K562 (cell line): ENCODE measurements at regions not wholly inside any gene's neighbourhood (a gene's known extent, or its start where the extent isn't known, plus 50 kb on each side); places are given as distances from the start of the nearest gene placed in this dataset.

Experiments
- ATAC-seq: fragments of 200-7000 bp; cut with Tn5 transposase; 3 replicates; pipeline ENCODE4 v1.9.1; 2020; ENCODE audit warnings: moderate library complexity
- BruUV-seq: library from RNA; stranded (reverse); fragments of 400-500 nt; replicated peaks from 2 replicates; lab custom pipeline; 2021; lab: Mats Ljungman, UMichigan
- CTCF ChIA-PET: fragments of 300-600 bp; formaldehyde crosslinking; extraction: SDS; loops from one replicate; lab custom pipeline; 2021; ENCODE audit warnings: low intra/inter-chr PET ratio; lab: Yijun Ruan, JAX
- POLR2A ChIA-PET: fragments of 300-600, 350-650 bp; sonication (Branson Sonifier 250); formaldehyde crosslinking; extraction: SDS; loops from one replicate; lab custom pipeline; 2021; ENCODE audit warnings: antibody characterized with exemption, inconsistent platforms; lab: Yijun Ruan, JAX
- DNase-seq, 4 experiments: peaks; one replicate each; pipeline versions ENCODE4 v3.0.0 to v3.0.0-alpha.2; 2011 to 2018; ENCODE audit warnings: low spot score in 3 of 4, mixed read lengths in 3 of 4; ENCODE audit errors: extremely low read depth in 1 of 4
- FAIRE-seq: peaks from 2 replicates; lab custom pipeline; 2011; peaks lifted over from hg19 to GRCh38; lab: Jason Lieb, UNC
- H2AFZ ChIP-seq: 2 replicates; pipeline ENCODE4 v1.6.0; 2011; ENCODE audit warnings: low read depth, low read length, control low read depth, inconsistent platforms
- H3K27ac ChIP-seq: fragments of 200-600 bp; 3 replicates; pipeline ENCODE4 v1.8.0; 2011; ENCODE audit warnings: low read depth, mild to moderate bottlenecking, control low read depth, inconsistent platforms, low read length, moderate library complexity, mixed read lengths; ENCODE audit errors: extremely low read depth
- H3K27me3 ChIP-seq, 2 experiments: fragments of 300-600 bp in 1 of 2; 2 replicates in 1 of 2; 3 replicates in 1 of 2; pipeline versions ENCODE4 v1.6.0 to v1.8.0; 2011; ENCODE audit warnings: inconsistent platforms in 2 of 2, low read length in 2 of 2, mild to moderate bottlenecking in 1 of 2, mixed read lengths in 1 of 2, moderate library complexity in 1 of 2; ENCODE audit not compliant: control insufficient read depth in 2 of 2, insufficient read depth in 2 of 2
- H3K36me3 ChIP-seq: fragments of 300-600 bp; 3 replicates; pipeline ENCODE4 v1.8.0; 2011; ENCODE audit warnings: mild to moderate bottlenecking, low read length, inconsistent platforms; ENCODE audit not compliant: control insufficient read depth, insufficient read depth
- H3K4me1 ChIP-seq, 2 experiments: fragments of 200-600 bp in 1 of 2; replicated peaks in 1 of 2; 2 replicates in 1 of 2; 3 replicates in 1 of 2; pipeline versions ENCODE4 v1.5.1 to v1.8.0; 2011; ENCODE audit warnings: inconsistent platforms in 2 of 2, low read length in 2 of 2, mild to moderate bottlenecking in 1 of 2, mixed read lengths in 1 of 2, moderate library complexity in 1 of 2; ENCODE audit not compliant: control insufficient read depth in 2 of 2, insufficient read depth in 2 of 2
- H3K4me2 ChIP-seq: 2 replicates; pipeline ENCODE4 v1.6.1; 2011; ENCODE audit warnings: low read length, control low read depth, inconsistent platforms, mixed read lengths; ENCODE audit not compliant: insufficient read depth
- H3K4me3 ChIP-seq: fragments of 200-600 bp; sonication (generic), shearing (Covaris generic); 2 replicates; pipeline ENCODE4 v1.5.1; 2016; ENCODE audit warnings: control low read depth, inconsistent platforms
- H3K79me2 ChIP-seq: fragments of 200-600 bp; 3 replicates; pipeline ENCODE4 v1.8.0; 2011; ENCODE audit warnings: low read length, inconsistent platforms; ENCODE audit not compliant: control insufficient read depth, insufficient read depth
- H3K9ac ChIP-seq, 2 experiments: 2 replicates each; pipeline versions ENCODE4 v1.6.0 to v1.6.1; 2011; ENCODE audit warnings: low read depth in 2 of 2, low read length in 2 of 2, control low read depth in 1 of 2, inconsistent platforms in 1 of 2, mild to moderate bottlenecking in 1 of 2, mixed read lengths in 1 of 2; ENCODE audit not compliant: insufficient read depth in 1 of 2
- H3K9me1 ChIP-seq: one replicate; pipeline ENCODE4 v1.6.0; 2011; ENCODE audit warnings: inconsistent platforms, mild to moderate bottlenecking, low read length, moderate library complexity; ENCODE audit not compliant: control insufficient read depth, insufficient read depth
- H3K9me3 ChIP-seq: replicated peaks from 2 replicates; pipeline ENCODE4 v1.5.1; 2011; ENCODE audit warnings: low read depth, low read length, inconsistent platforms; ENCODE audit not compliant: control insufficient read depth, insufficient read depth
- H4K20me1 ChIP-seq: replicated peaks from 2 replicates; pipeline ENCODE4 v1.6.1; 2011; ENCODE audit warnings: low read length, inconsistent platforms, mixed read lengths; ENCODE audit not compliant: control insufficient read depth, insufficient read depth
- BDP1 ChIP-seq: IDR thresholded peaks from 3 replicates; pipeline ENCODE4 v1.6.1; 2011; ENCODE audit not compliant: insufficient read length, insufficient read depth
- FUS ChIP-seq: fragments of 200-400 bp; formaldehyde crosslinking; optimal IDR thresholded peaks from 2 replicates; pipeline ENCODE3; 2017; ENCODE audit warnings: low read depth, low read length
- JUNB ChIP-seq: fragments of 450-650 bp; formaldehyde crosslinking; conservative IDR thresholded peaks from 2 replicates; pipeline ENCODE4 v1.4.0; 2020; ENCODE audit warnings: mild to moderate bottlenecking
- POLR2H ChIP-seq: IDR thresholded peaks from 2 replicates; pipeline ENCODE4 v1.6.1; 2016; ENCODE audit warnings: missing genetic modification characterization, low read depth, mild to moderate bottlenecking, control low read depth, missing compliant biosample characterization, moderate library complexity
- XRCC3 ChIP-seq: fragments of 450-650 bp; IDR thresholded peaks from 2 replicates; pipeline ENCODE4 v1.6.1; 2017; ENCODE audit warnings: mild to moderate bottlenecking, moderate library complexity
- ZNF124 ChIP-seq: sonication (generic); formaldehyde crosslinking; IDR thresholded peaks from 2 replicates; pipeline ENCODE4 v1.8.1; 2022; ENCODE audit warnings: missing genetic modification reagents
- ZNF696 ChIP-seq: fragments of 250-450 bp; sonication (Bioruptor Pico); conservative IDR thresholded peaks from 2 replicates; pipeline ENCODE4 v1.4.0; 2020; ENCODE audit warnings: mild to moderate bottlenecking, moderate library complexity
- WGBS: fragments of 100-300 bp; shearing (Covaris generic); methylation state at CpG from one replicate; pipeline ENCODE4 v1.1.6; 2016; ENCODE audit warnings: low coverage, mixed read lengths; ENCODE audit not compliant: insufficient coverage; ENCODE audit errors: missing lambda C conversion rate; 5-methylcytosine and 5-hydroxymethylcytosine counted together
- in situ Hi-C: fragments of 300-500 bp; cut with MboI; formaldehyde crosslinking; loops from 4 replicates; pipeline ENCODE4 v1.15.0; 2018; ENCODE audit warnings: inconsistent platforms, mixed read lengths
- intact Hi-C: fragments of 100-400 bp; cut with micrococcal nuclease; formaldehyde crosslinking; loops from 2 replicates; pipeline ENCODE4 v1.14.2; 2022
- TF ChIP-seq, protein P1 (sequence below), 2 experiments: fragments of 150-350 bp in 1 of 2; IDR thresholded peaks; 2 replicates each; pipeline ENCODE4 v1.6.1; 2012 to 2016; ENCODE audit warnings: low read depth in 2 of 2, low read length in 2 of 2, mild to moderate bottlenecking in 1 of 2, moderate library complexity in 1 of 2
- TF ChIP-seq, protein P2 (sequence below): fragments of 450-650 bp; IDR thresholded peaks from 2 replicates; pipeline ENCODE4 v1.6.1; 2016; ENCODE audit warnings: missing biosample characterization, missing genetic modification characterization

DNA sequence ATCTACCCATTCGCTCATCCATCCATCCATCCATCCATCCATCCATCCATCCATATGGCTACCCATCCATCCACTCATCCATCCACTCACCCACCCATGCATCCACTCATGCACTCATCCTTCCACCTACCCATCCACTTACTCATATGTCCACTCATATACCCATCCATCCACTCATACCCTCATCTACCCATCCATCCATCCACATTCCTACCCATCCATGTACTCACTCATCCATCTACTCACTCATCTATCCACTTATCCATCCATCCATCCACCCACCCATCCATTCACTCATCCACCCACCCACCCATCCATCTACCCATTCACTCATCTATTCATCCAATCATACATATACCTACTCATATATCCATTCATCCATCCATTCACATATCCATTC is 112.0 kb downstream of the RBFOX3 start:
- Histone ChIP-seq H2AFZ (no peak overlapping the region), H3K9me3 (no peaks in the 10 kb centered on the region), H3K4me3 (no peak overlapping the region), H3K9me1 (no peaks in the 10 kb centered on the region), H3K4me1 (peaks cover 0 to 5% of the 10 kb centered on the region in 2 experiments; a peak in 3 of 5 replicates), H3K36me3 (no peaks in the 10 kb centered on the region), H3K9ac (no peak overlapping the region), H3K27me3 (peaks cover 5 to 28% of the 10 kb centered on the region in 2 experiments), H3K27ac (no peak overlapping the region), H3K79me2 (no peaks in the 10 kb centered on the region), H4K20me1 (0 out of 2 replicates have a peak, but pooled peaks cover 10% of the 10 kb centered on the region), H3K4me2 (no peak overlapping the region)
- FAIRE-seq (no peak), DNase-seq (no peak), ATAC-seq (no peak)
- intact Hi-C loops (no loop called here), in situ Hi-C loops (no loop called here)
- ChIA-PET POLR2A (no interaction called here), CTCF (no interaction called here)
- TF ChIP-seq XRCC3 (no peak), JUNB (CRISPR knock-in tag) (no peak), BDP1 (no peak), POLR2H (tag) (no peak), FUS (no peak), ZNF696 (CRISPR knock-in tag) (no peak), ZNF124 (no peak)
- TF ChIP-seq, protein P1, sequence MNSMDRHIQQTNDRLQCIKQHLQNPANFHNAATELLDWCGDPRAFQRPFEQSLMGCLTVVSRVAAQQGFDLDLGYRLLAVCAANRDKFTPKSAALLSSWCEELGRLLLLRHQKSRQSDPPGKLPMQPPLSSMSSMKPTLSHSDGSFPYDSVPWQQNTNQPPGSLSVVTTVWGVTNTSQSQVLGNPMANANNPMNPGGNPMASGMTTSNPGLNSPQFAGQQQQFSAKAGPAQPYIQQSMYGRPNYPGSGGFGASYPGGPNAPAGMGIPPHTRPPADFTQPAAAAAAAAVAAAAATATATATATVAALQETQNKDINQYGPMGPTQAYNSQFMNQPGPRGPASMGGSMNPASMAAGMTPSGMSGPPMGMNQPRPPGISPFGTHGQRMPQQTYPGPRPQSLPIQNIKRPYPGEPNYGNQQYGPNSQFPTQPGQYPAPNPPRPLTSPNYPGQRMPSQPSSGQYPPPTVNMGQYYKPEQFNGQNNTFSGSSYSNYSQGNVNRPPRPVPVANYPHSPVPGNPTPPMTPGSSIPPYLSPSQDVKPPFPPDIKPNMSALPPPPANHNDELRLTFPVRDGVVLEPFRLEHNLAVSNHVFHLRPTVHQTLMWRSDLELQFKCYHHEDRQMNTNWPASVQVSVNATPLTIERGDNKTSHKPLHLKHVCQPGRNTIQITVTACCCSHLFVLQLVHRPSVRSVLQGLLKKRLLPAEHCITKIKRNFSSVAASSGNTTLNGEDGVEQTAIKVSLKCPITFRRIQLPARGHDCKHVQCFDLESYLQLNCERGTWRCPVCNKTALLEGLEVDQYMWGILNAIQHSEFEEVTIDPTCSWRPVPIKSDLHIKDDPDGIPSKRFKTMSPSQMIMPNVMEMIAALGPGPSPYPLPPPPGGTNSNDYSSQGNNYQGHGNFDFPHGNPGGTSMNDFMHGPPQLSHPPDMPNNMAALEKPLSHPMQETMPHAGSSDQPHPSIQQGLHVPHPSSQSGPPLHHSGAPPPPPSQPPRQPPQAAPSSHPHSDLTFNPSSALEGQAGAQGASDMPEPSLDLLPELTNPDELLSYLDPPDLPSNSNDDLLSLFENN (IDR thresholded peaks at IDR 0.05; ENCODE audit: low read depth in 2 of 2, low read length in 2 of 2): no peak
- TF ChIP-seq, protein P2, sequence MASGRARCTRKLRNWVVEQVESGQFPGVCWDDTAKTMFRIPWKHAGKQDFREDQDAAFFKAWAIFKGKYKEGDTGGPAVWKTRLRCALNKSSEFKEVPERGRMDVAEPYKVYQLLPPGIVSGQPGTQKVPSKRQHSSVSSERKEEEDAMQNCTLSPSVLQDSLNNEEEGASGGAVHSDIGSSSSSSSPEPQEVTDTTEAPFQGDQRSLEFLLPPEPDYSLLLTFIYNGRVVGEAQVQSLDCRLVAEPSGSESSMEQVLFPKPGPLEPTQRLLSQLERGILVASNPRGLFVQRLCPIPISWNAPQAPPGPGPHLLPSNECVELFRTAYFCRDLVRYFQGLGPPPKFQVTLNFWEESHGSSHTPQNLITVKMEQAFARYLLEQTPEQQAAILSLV: no peak
- WGBS: 0% methylated on average over 1 of the region's 1 CpG
- BruUV-seq: no TSS peak
